Uterus (tissue), 3 donors: ENCODE measurements at regions not wholly inside any gene's neighbourhood (a gene's known extent, or its start where the extent isn't known, plus 50 kb on each side); places are given as distances from the start of the nearest gene placed in this dataset.
"Not testable (repeated sequence)": the region's sequence is repeated elsewhere in the genome, so short reads cannot be mapped to it uniquely, and the experiment has no call there.

Source experiments
- DNase-seq, 2 donors: peaks; one replicate each; pipeline ENCODE4 v3.0.0-alpha.2; 2019 to 2020
- H3K27ac ChIP-seq, 2 donors: fragments of 200-600 bp; sonication (generic); 1 replicate in 1 of 2; 2 replicates in 1 of 2; pipeline ENCODE4 v1.5.1; 2016 to 2018
- H3K27me3 ChIP-seq, 2 donors: fragments of 200-600 bp; sonication (generic); one replicate each; pipeline ENCODE4 v1.5.1; 2018 to 2019; ENCODE audit warnings: control low read depth in 1 of 2
- H3K36me3 ChIP-seq, 2 donors: fragments of 200-600 bp; sonication (generic); one replicate each; pipeline ENCODE4 v1.5.1; 2019; ENCODE audit warnings: control low read depth in 1 of 2
- H3K4me1 ChIP-seq, 2 donors: fragments of 200-600 bp; sonication (generic); one replicate each; pipeline ENCODE4 v1.5.1; 2018 to 2019; ENCODE audit warnings: control low read depth in 1 of 2
- H3K4me3 ChIP-seq, 2 donors: fragments of 200-600 bp; sonication (generic); 1 replicate in 1 of 2; 2 replicates in 1 of 2; pipeline ENCODE4 v1.5.1; 2018 to 2019; ENCODE audit warnings: mild to moderate bottlenecking in 1 of 2
- H3K9me3 ChIP-seq, 2 donors: fragments of 200-600 bp; sonication (generic); one replicate each; pipeline ENCODE4 v1.5.1; 2019; ENCODE audit warnings: control low read depth in 1 of 2
- CTCF ChIP-seq, 4 experiments: fragments of 200-600 bp in 2 of 4; fragments of 450-650 bp in 2 of 4; sonication (generic) in 2 of 4; IDR thresholded peaks; one replicate each; pipeline ENCODE4 v1.5.1; 2016 to 2019; ENCODE audit warnings: antibody characterized with exemption in 4 of 4, mild to moderate bottlenecking in 2 of 4, moderate library complexity in 1 of 4
- POLR2A ChIP-seq, 2 donors: fragments of 450-650 bp; IDR thresholded peaks; one replicate each; pipeline ENCODE4 v1.6.1; 2016; ENCODE audit warnings: antibody characterized with exemption in 2 of 2, mild to moderate bottlenecking in 1 of 2, moderate library complexity in 1 of 2
- intact Hi-C: fragments of 100-400 bp; cut with DNase I; formaldehyde crosslinking; loops from one replicate; pipeline ENCODE4 v1.15.1; 2023; ENCODE audit warnings: low total_unique reads
- donor health status: DM: yes; HTN: yes; CAD: no.

GRCh38 chr5:144596517-144596916 is 425.8 kb downstream of the KCTD16 start:
- H3K27me3 ChIP-seq: no peaks in the 10 kb centered on the region
- TF ChIP-seq CTCF (IDR thresholded peaks at IDR 0.05) (no peak), POLR2A (IDR thresholded peaks at IDR 0.05) (no peak)
- H3K4me1 ChIP-seq: no peaks in the 10 kb centered on the region
- H3K36me3 ChIP-seq: no peaks in the 10 kb centered on the region
- DNase-seq: no peak
- no peak overlapping the region for H3K27ac ChIP-seq
- no peaks in the 10 kb centered on the region for H3K9me3 ChIP-seq
- intact Hi-C loops: no loop called here
- H3K4me3 ChIP-seq: no peak overlapping the region

DNA sequence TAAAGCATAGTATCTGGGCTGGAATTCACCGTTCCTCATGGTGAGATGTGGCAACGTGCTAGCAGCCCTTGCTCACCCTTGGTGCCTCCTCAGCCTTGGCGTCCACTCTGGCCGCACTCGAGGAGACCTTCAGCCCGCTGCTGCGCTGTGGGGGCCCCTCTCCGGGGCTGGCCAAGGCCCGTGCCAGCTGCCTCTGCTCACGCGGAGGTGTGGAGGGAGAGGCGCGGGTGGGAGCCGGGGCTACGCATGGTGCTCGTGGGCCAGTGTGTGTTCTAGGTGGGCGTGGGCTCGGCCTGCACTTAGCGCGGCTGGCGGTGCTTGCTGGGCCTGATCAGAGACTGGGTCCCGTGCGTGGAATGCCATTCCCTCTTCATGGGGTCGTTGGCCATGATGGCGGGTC is 424.2 kb downstream of the KCTD16 start:
- no peak for DNase-seq
- intact Hi-C loops: no loop called here
- H3K27ac ChIP-seq: no peak overlapping the region
- H3K27me3 ChIP-seq: no peaks in the 10 kb centered on the region
- TF ChIP-seq POLR2A (IDR thresholded peaks at IDR 0.05): no peak
- no peak for TF ChIP-seq CTCF (IDR thresholded peaks at IDR 0.05)
- H3K4me1 ChIP-seq: no peaks in the 10 kb centered on the region
- no peaks in the 10 kb centered on the region for H3K9me3 ChIP-seq
- no peak overlapping the region for H3K4me3 ChIP-seq
- no peaks in the 10 kb centered on the region for H3K36me3 ChIP-seq

- H3K9me3 ChIP-seq, H3K27me3 ChIP-seq, H3K4me3 ChIP-seq, intact Hi-C loops, DNase-seq, H3K36me3 ChIP-seq, H3K4me1 ChIP-seq, H3K27ac ChIP-seq: not testable (repeated sequence)
These were observed 423.6 kb downstream of the KCTD16 start for GRCh38 chr5:144594234-144594633.

DNA sequence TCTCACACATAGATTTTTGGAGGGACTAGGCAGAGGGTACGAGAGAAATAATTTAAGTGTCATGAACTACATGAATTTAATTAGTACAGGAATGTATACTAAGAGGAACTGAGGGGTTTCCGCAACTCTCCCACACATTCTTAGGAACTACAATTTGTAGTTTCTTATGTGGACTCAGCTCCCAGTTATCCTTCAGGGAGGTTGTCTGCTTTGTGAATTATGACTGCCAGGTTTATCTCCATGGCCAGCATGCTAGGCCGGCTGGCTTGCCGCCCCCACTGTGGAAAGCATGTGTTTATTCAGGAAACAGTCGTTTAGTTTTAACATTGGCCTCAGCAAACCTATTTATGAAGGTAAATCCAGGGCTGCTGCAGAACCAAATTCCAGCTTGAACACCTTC is 415.0 kb downstream of the KCTD16 start:
- Histone ChIP-seq H3K27me3 (no peaks in the 10 kb centered on the region), H3K4me1 (no peaks in the 10 kb centered on the region), H3K4me3 (no peak overlapping the region), H3K9me3 (no peaks in the 10 kb centered on the region), H3K36me3 (no peaks in the 10 kb centered on the region), H3K27ac (no peak overlapping the region)
- DNase-seq: no peak
- TF ChIP-seq CTCF (IDR thresholded peaks at IDR 0.05) (no peak), POLR2A (IDR thresholded peaks at IDR 0.05) (no peak)
- intact Hi-C loops: no loop called here

GRCh38 chr5:144583541-144584449 is 413.1 kb downstream of the KCTD16 start:
- DNase-seq: no peak
- H3K27me3 ChIP-seq: no peaks in the 10 kb centered on the region
- intact Hi-C loops: no loop called here
- TF ChIP-seq POLR2A (IDR thresholded peaks at IDR 0.05) (no peak), CTCF (IDR thresholded peaks at IDR 0.05) (no peak)
- no peak overlapping the region for H3K27ac ChIP-seq
- H3K36me3 ChIP-seq: no peaks in the 10 kb centered on the region
- H3K4me1 ChIP-seq: no peaks in the 10 kb centered on the region
- H3K9me3 ChIP-seq: no peaks in the 10 kb centered on the region
- H3K4me3 ChIP-seq: no peak overlapping the region
